Heart left ventricle (tissue), 13 donors: ENCODE measurements at regions not wholly inside any gene's neighbourhood (a gene's known extent, or its start where the extent isn't known, plus 50 kb on each side); places are given as distances from the start of the nearest gene placed in this dataset.

Source experiments
- CTCF ChIP-seq, 12 donors: fragments of 200-600 bp; sonication (generic) in 4 of 12; IDR thresholded peaks; one replicate each; pipeline versions ENCODE4 v1.5.0 to v1.8.0; 2018 to 2022; ENCODE audit warnings: antibody characterized with exemption in 12 of 12, mild to moderate bottlenecking in 5 of 12
- POLR2A ChIP-seq, 2 donors: fragments of 450-650 bp; IDR thresholded peaks; one replicate each; pipeline ENCODE4 v1.6.1; 2017; ENCODE audit warnings: antibody characterized with exemption in 2 of 2, mild to moderate bottlenecking in 2 of 2, moderate library complexity in 2 of 2
- donor health status: ischemic (EF 13 %, LVEDD 7.1; RV severe dilation, severe dysfunction).
- donor health status: DM: no; HTN: yes; CAD: no.
- donor health status: DM: no; HTN: no; CAD: no.
- donor health status: ischemic (EF 25% LVEDD 6.9; RV normal size, moderate dysfunction).
- donor health status: ischemic (EF 25% LVEDD 5.7; RV mildly dilated, moderate dysfunction).
- donor health status: ischemic (EF 35%, LVEDD 5.7; RV mildly dilated, moderate dysfunction).
- donor health status: nonischemic (EF 11% LVEDD 7.7; RV severe dilation, severe dysfunction).
- donor health status: DM: yes; HTN: yes; CAD: no.
- donor health status: PGD.
- donor health status: ischemic (EF 29% LVEDD 5.4; RV normal size, mild dysfunction).
- donor health status: nonischemic (EF 23%, LVEDD 6.1; RV moderate dilation, normal function).

GRCh38 chr19:29366757-29367156, 153.8 kb upstream of the UQCRFS1 start:
- no peak for TF ChIP-seq CTCF (IDR thresholded peaks at IDR 0.05)
- no peak for TF ChIP-seq POLR2A (IDR thresholded peaks at IDR 0.05)
